ENCODE measurements at regions not wholly inside any gene's neighbourhood (a gene's known extent, or its start where the extent isn't known, plus 50 kb on each side); places are given as distances from the start of the nearest gene placed in this dataset.

- Histone ChIP-seq H3K4me1 (no peaks in the 10 kb centered on the region), H3K36me3 (no peaks in the 10 kb centered on the region), H3K27me3 (peaks cover 0 to 9% (median 0%) of the 10 kb centered on the region in 4 donors), H3K4me3 (no peak overlapping the region), H3K9me3 (no peaks in the 10 kb centered on the region), H3K27ac (replicated peaks in 1 of 4) (no peak overlapping the region)
- intact Hi-C loops (cut with DNase I), result no loop called here
- TF ChIP-seq POLR2A (IDR thresholded peaks at IDR 0.05; ENCODE audit: low read depth), result no peak
- no peak for TF ChIP-seq EP300 (IDR thresholded peaks at IDR 0.05)
- TF ChIP-seq, protein P1, sequence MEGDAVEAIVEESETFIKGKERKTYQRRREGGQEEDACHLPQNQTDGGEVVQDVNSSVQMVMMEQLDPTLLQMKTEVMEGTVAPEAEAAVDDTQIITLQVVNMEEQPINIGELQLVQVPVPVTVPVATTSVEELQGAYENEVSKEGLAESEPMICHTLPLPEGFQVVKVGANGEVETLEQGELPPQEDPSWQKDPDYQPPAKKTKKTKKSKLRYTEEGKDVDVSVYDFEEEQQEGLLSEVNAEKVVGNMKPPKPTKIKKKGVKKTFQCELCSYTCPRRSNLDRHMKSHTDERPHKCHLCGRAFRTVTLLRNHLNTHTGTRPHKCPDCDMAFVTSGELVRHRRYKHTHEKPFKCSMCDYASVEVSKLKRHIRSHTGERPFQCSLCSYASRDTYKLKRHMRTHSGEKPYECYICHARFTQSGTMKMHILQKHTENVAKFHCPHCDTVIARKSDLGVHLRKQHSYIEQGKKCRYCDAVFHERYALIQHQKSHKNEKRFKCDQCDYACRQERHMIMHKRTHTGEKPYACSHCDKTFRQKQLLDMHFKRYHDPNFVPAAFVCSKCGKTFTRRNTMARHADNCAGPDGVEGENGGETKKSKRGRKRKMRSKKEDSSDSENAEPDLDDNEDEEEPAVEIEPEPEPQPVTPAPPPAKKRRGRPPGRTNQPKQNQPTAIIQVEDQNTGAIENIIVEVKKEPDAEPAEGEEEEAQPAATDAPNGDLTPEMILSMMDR (IDR thresholded peaks at IDR 0.05), result no peak
- TF ChIP-seq POLR2AphosphoS5 (IDR thresholded peaks at IDR 0.05), result no peak
- DNase-seq (ENCODE audit: extremely low spot score), result no peak
- WGBS, result 54% methylated on average over 2 of the region's 2 CpGs
Observed at GRCh38 chr2:103295591-103295990, 533.8 kb downstream of the TMEM182 start.

DNA sequence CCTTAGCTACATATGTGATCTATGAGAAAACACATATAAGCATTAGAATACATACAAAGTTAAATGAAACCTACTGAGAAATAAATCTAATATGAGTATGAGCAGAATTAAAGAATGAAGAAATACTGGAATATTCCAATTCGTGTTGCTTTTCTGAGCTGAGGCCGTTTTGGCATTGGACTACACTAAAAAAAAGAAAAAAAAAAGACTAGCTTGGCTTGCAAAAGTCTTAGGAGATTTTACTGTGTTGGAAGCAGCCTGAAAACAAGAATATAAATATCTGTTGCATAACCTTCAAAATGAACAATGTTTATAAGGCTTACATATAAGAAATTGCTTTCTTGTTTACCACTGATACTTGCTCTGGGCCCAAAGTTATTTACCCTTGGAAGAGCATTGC lies 562.8 kb downstream of the TMEM182 start:
- Histone ChIP-seq H3K36me3 (no peaks in the 10 kb centered on the region), H3K4me1 (no peaks in the 10 kb centered on the region), H3K9me3 (no peaks in the 10 kb centered on the region), H3K4me3 (no peak overlapping the region), H3K27me3 (no peaks in the 10 kb centered on the region), H3K27ac (replicated peaks in 1 of 4) (no peak overlapping the region)
- 62% methylated on average over 2 of the region's 2 CpGs for WGBS
- no peak for DNase-seq (ENCODE audit: extremely low spot score)
- intact Hi-C loops (cut with DNase I), result no loop called here
- TF ChIP-seq, protein P1 (IDR thresholded peaks at IDR 0.05), result no peak
- no peak for TF ChIP-seq POLR2A (IDR thresholded peaks at IDR 0.05; ENCODE audit: low read depth)
- TF ChIP-seq POLR2AphosphoS5 (IDR thresholded peaks at IDR 0.05), result no peak
- TF ChIP-seq EP300 (IDR thresholded peaks at IDR 0.05), result no peak

GRCh38 chr2:103327386-103327785 lies 565.6 kb downstream of the TMEM182 start:
- no peak overlapping the region for H3K27ac ChIP-seq (replicated peaks in 1 of 4)
- H3K4me3 ChIP-seq, result no peak overlapping the region
- TF ChIP-seq POLR2AphosphoS5 (IDR thresholded peaks at IDR 0.05), result no peak
- no peak for TF ChIP-seq POLR2A (IDR thresholded peaks at IDR 0.05; ENCODE audit: low read depth)
- TF ChIP-seq EP300 (IDR thresholded peaks at IDR 0.05), result no peak
- TF ChIP-seq, protein P1 (IDR thresholded peaks at IDR 0.05), result no peak
- H3K27me3 ChIP-seq, result no peaks in the 10 kb centered on the region
- no peaks in the 10 kb centered on the region for H3K36me3 ChIP-seq
- no peak for DNase-seq (ENCODE audit: extremely low spot score)
- intact Hi-C loops (cut with DNase I), result no loop called here
- no peaks in the 10 kb centered on the region for H3K9me3 ChIP-seq
- no peaks in the 10 kb centered on the region for H3K4me1 ChIP-seq
- WGBS, result 73% methylated on average over 2 of the region's 2 CpGs

GRCh38 chr2:103327966-103328365 lies 566.1 kb downstream of the TMEM182 start:
- Histone ChIP-seq H3K4me3 (no peak overlapping the region), H3K27ac (replicated peaks in 1 of 4) (no peak overlapping the region), H3K27me3 (no peaks in the 10 kb centered on the region), H3K36me3 (no peaks in the 10 kb centered on the region), H3K4me1 (no peaks in the 10 kb centered on the region), H3K9me3 (no peaks in the 10 kb centered on the region)
- DNase-seq (ENCODE audit: extremely low spot score), result no peak
- TF ChIP-seq, protein P1 (IDR thresholded peaks at IDR 0.05), result no peak
- TF ChIP-seq POLR2AphosphoS5 (IDR thresholded peaks at IDR 0.05) (no peak), EP300 (IDR thresholded peaks at IDR 0.05) (no peak), POLR2A (IDR thresholded peaks at IDR 0.05; ENCODE audit: low read depth) (no peak)
- 83% methylated on average over 2 of the region's 2 CpGs for WGBS
- intact Hi-C loops (cut with DNase I), result no loop called here

DNA sequence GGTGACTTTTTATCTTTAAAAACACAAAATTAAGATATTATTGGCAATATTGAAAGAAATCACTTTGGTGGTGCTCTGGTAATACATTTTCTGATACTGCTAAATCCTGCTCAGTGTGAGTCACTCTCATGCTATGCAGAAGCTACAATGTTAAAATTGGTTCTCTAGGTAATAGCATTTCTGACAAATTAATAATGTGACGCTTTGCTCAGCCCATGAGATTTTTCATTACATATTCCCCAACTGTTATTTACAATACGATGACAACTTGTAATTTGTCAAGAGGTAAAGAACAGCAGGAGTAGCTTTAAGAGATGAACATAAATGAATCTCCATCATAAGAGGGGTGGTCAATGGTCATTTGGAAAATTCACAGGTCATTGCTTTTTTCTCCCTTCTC lies 573.6 kb downstream of the TMEM182 start:
- Histone ChIP-seq H3K27ac (replicated peaks in 1 of 4) (no peak overlapping the region), H3K27me3 (no peaks in the 10 kb centered on the region), H3K4me1 (no peaks in the 10 kb centered on the region), H3K9me3 (no peaks in the 10 kb centered on the region), H3K36me3 (no peaks in the 10 kb centered on the region), H3K4me3 (no peak overlapping the region)
- WGBS, result 70% methylated on average over 2 of the region's 2 CpGs
- intact Hi-C loops (cut with DNase I), result no loop called here
- TF ChIP-seq, protein P1 (IDR thresholded peaks at IDR 0.05), result no peak
- no peak for TF ChIP-seq POLR2A (IDR thresholded peaks at IDR 0.05; ENCODE audit: low read depth)
- TF ChIP-seq POLR2AphosphoS5 (IDR thresholded peaks at IDR 0.05), result no peak
- no peak for TF ChIP-seq EP300 (IDR thresholded peaks at IDR 0.05)
- DNase-seq (ENCODE audit: extremely low spot score), result no peak
